DMS53 treated with DMSO at 0.1 percent for 48 hours (cell line): ENCODE measurements at regions not wholly inside any gene's neighbourhood (a gene's known extent, or its start where the extent isn't known, plus 50 kb on each side); places are given as distances from the start of the nearest gene placed in this dataset.

Source experiments
- DNase-seq: peaks from one replicate; lab custom pipeline; 2025; ENCODE audit not compliant: unreplicated experiment; lab: John Stamatoyannopoulos, UW

DNA sequence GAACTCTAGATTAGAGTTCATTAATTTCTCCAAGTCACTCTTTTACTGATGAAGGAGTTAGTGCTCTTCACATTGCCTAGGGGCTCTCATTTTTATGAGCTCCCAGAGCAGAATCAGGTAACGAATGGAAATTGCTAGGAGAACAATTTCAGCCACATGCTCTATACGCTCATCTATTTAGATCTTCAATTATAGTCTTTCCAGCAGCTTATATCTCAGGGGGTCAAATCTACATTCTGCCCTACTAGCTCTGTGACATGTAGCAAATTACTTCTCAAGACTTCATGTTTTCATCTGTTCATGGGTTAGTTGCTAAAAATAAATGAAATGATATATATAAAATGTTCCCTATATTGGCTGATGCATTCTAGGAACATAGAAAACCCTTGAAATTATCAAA, 183.6 kb downstream of the PLPP3 start:
- no peak for DNase-seq

DNA sequence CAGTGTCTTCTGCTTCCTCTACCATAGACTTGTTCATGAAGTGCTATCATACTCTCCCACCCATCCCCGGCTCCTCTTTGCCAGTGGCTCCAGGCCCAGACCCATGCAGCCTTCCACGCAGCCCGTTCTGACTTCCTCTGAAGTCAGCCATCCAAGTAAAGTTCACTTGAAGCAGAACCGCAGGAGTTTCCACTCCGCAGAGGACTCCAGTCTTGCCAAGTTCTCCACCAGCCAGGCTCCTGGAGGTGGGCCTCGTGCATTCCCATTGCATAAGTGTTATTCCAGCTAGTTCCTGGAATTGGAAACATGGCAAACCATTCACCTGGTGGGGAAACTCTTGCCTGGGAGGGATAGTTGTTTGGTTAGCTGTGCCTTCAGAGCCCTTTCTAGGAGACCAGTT, 185.1 kb downstream of the PLPP3 start:
- no peak for DNase-seq

DNA sequence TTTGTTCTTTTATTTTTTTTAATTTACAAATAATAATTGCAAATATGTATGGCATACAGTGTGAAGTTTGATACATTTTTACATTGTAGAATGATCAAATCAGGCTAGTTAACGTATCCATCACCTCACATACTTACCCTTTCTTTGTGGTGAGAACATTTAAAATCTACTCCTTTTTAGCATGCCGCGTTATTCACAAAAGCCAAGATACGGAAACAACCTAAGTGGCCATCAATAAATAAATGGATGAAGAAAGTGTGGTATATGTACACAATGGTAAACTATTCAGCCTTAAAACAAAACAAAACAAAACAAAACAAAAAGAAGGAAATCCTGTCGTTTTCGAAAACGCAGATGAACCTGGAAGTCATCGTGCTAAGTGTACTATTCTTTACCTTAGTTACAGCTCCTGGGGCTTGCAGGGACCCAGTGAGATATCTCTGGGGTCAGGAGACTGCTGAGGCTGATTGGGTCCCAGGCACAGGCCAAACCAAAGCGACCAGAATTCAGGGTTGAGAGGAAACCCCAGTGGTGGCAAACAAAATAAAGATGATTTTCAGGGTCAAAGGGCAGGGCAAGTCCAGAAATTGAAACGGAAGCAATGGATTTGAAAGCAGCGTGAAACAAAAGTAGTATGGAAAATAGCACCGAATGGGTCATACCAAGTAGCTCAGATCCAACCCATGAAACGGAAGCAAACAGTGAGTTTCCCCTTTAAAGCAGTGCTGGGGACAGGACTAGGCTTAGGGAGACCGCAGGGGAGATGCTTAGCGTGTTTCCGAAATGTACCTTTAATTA, 188.2 kb downstream of the PLPP3 start:
- no peak for DNase-seq

DNA sequence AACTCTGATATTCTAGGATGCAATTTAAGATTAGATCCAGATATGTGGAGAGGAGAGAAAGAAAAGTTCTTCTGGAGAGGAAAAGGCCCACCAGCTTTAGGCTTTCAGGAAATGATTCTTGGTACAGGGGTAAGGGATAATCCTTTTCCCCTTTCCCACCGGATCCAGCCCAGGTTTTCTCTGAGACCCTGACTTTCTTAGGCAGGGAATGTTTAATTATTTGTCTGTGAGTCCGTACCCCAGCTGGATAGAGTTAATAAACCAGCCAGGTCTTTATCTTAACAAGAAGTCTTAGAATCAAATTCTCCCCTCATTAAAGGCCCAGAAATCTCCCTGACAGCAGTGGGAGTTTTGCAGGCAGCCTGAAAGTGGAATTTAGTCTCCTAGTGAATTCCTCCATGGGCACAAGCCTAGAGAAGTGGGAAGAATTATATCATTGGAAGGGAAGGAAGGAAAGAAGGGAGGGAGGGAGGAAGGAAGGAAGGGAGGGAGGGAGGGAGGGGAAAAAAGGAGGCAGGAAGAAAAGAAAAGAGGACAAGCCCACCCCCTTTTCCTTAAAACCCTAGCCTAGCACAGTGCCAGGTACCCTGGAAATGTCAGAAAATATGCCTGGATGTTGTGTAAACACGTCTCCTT, 189.0 kb downstream of the PLPP3 start:
- no peak for DNase-seq

DNA sequence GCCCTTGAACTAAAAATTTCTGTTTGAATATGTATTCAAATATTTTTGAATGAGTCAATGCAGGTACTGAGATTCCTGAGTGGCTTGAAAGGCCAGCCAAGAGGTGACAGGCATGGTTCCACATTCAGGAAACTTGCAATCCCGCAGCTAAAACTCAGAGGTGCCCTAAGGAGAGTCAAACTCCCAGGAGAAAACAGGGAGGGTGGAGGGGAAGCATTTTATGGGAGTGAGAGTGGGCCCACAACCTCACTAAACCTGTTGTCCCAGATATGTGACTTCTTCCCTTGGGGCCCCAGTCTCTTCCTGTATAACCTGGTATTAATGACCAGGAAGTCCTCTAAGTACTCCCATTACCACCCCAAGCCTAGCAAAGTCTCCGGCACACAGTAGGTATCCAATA, 189.6 kb downstream of the PLPP3 start:
- DNase-seq: peak; percentile 34

DNA sequence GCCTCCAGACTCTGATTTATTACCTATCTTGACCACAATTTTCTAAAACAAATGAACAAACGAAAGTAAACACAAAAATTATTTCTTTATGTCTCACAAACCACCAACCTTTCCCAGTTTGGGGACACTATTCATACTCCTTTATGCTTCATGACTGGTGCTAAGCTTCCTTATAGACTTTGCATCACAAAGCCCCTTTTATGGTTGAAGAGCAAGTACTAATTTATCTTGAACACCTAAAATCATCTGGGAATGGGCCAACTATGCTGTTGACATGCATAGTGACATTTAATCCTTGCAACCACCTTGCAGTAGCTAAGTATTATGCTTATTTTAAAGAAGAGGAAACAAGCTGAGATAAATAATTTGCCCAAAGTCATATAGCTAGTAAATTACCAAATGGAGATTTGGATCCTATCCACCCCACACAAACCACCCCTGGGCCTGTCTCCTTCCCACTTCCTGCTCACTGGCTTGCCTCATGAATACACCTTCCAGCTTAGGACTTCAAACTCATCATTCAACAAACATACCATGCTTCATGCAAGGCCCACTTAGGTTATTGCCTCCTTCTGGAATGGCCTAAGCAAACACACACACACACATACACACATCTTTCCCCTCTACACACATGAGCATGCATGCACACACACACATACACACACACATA, 192.2 kb downstream of the PLPP3 start:
- DNase-seq: no peak

DNA sequence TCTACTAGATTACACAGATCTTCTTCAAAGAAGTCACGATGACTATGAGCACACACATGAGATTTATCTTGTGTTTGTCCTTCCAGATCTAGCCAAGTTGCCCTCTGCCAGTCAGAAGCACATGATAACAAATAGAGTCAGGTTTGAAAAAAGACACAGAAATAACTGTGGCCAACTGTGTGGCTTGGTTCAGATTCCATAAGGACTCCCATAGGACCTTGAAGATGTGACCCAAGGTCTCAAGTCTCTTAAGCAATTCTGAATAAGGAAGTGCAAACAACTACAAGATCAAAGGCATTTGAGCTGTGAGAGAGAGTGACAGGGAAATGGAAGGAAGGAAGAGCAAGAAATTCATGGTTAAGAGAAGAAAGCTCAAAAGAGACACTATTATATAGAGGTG, 194.0 kb downstream of the PLPP3 start:
- no peak for DNase-seq

DNA sequence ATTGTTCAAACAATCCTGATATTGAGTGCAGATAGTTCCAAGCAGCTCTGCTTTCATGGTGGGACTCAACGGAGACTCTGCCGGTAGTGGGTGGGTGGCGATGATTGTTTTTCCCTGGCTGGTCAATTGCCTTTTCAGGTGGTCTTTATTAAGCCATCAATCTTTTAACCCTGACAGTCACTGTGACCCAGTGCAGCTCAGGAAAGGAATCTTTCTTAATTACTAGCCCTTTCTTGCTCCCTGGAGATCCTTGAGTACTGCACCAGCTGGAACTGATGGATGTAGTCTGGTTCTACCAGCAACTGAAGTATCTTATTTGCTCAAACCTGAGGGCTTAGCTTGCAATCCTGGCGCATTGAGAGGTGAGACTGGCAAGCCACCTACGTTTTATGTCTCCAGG, 196.4 kb downstream of the PLPP3 start:
- DNase-seq: no peak

DNA sequence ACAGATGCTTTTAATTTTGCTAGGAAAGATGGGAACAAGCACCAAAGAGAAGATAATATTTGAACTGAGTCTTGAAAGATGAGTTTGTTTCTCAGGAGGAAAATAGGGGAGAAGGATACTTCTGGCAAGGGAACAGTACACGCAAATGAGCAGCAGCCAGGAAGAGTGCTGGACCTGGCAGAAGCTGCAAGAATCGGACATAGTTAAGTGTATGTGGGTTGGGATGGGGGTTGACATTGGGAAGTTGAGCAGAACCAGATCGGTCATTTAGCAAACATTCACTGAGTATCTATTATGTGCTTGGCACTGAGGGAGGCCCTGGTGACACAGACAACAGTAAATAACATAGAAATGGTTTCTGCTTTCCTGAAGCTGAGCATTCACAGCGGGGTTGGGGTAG, 198.8 kb downstream of the PLPP3 start:
- no peak for DNase-seq

DNA sequence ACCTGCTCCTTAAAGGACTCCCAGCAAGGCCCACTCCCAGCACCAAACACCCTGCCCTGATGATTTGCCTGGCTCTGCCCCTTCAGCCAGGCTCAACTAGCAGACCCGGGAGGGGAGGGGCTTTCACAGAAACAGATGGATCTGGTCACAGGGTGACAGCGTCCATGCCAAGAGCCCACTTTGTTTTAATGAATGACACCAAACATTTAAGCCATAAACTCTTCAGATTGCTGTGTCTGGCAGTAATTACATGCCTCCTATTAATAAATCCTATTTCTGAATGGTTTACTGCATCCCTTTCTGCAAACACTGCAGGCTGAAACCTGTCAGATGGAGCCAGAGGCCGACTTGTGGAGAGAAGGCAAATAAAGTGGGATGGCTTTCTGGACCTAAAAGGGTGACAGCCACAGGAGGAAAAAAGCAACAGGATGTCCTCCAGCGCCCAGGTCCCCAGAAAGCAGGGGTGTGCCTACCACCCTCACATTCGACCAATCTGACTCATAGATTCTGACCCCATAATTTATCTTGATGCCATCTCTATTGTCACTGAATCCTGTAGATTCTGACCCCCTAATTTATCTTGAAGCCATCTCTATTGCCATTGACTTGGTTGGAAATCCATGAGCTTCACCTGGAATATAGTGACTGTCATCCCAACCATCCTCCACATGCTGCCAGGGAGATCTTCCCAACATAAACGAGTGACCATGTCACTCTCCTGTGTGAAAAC, 200.9 kb downstream of the PLPP3 start:
- DNase-seq: no peak

DNA sequence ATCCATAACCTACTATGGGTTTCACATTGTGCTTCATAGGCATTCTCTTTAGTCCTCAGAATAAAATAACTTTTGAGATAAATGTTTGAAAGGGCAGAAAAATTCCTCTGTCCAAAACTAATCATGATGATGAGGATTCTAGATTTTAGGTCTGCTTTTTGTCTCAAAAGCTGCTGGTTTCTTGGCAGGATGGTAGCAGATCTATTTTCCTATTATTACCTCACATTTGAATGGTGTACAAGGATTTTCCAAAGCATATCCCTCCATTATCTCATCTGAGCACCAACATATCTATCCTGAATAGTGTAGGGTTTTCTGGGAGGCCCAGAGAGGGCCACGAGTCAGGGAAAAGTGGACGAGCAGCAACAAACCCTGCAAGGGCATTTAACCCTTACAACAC, 201.9 kb downstream of the PLPP3 start:
- DNase-seq: no peak

DNA sequence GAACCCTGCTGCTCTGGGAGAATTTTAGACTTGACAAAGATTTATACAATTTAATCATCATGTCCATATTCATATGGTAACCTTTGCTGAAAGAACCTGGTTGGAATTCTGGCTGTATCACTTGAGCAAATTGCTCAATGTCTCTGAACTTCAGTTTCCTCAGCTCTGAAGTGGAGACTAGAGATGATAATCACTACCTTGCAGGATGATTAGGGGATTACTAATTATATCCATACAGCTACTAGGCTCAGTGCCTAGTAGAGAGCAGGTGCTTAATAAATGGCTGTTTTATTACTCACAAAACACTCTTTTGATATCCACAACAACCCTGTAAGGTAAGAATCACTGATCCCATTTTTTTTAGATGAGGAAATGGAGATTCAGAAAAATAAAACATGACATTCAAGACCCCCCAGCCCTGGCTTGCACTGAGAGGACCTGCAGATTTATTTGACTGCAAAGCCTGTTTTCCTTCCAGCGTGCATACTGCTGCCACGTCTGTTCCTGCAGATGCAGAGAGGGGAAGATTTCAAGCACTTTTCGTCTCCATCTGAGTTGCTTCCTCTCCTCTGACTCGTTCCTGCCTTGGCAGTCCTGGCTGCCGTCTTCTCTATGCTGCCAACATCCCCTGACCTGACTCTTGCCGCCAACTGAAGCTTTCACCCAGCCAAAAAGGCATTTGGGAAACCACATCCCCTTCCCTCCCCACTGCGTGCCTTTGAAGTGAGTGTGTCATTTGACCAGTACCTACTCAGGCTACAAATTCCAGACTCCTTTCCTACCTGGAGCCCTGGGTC, 203.0 kb downstream of the PLPP3 start:
- no peak for DNase-seq

DNA sequence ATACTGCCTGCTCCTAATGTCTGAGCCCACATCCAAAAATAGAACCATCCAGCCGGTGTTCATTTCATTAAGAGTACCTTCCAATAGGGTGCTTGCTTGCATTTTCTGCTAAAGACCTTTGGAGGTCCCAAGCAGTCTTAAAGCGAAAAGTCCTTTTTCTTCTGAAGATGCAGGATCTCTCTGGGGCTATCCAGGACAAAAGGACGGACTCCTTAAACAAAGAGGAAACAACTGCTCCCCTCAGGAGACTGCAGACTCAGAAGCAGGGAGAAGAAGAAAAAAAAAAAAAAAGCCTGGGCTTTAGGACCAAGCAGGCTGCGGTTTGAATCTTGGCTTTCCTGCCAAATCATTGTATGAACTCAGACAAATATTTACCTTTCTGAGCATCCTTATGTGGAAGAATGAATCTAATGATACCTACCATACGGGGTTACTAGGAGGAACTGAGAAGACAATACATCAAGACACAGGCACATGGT, 204.0 kb downstream of the PLPP3 start:
- peak; percentile 81 for DNase-seq

DNA sequence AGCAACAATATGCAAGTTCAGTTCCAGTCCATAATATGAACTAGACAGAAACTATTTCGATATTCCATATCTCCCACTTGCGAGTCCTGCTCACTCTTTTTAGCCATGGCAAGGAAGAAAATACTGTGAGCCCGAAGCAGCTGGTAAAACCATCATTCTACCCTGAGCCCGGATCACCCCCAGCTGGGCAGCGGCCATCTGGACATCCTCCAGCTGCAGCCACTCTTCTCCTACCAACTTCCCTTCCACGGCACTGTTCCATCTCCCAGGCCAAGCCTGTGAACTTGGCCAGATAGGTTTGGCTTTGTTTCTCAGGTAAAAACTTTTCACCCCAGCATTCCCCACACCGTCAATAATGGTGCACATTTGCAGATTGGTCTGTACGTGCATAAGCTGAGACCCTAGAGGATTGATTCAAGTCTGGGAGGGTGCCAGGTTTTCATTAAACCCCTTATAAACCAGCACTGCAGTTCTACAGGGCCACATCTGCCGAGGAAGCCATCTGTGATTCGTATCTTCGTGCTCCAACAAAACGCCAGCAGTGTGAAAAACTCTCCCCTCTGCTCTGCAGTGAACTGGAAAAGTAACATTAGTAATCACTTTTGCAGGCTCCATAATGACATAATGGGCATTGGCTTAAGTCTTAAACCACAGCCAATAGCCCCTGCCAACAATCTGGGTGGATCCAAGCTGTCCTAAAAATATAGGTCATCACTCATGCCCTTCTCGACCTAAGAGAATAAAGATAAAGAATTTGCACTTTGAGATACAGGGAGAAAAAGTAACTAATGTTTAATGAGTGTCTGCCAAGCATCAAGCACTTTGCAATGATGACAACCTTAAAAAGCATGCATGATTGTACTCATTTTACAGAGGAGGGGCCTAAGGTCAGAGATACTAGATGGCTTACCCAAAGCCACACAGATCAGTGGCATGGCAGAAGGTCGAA, 205.1 kb downstream of the PLPP3 start:
- DNase-seq: no peak

DNA sequence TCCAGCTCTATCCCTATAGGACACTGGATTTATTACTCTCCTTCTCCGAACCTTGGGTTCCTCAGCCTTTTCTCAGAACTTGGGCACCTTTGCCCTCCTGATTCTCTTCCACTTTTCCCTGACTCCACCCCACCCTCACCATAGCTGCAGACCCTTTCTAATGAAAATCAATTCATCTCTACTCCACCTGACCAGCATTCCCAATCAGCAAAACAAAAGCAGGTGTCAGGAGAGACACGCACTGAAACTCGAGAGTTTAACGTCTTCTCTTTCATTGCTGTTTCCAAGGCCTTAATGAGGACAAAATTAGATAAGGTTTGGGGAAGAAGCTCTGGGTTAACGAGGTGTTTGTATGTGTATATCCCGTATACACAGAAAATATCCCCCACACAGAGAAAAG, 208.8 kb downstream of the PLPP3 start:
- DNase-seq: no peak

DNA sequence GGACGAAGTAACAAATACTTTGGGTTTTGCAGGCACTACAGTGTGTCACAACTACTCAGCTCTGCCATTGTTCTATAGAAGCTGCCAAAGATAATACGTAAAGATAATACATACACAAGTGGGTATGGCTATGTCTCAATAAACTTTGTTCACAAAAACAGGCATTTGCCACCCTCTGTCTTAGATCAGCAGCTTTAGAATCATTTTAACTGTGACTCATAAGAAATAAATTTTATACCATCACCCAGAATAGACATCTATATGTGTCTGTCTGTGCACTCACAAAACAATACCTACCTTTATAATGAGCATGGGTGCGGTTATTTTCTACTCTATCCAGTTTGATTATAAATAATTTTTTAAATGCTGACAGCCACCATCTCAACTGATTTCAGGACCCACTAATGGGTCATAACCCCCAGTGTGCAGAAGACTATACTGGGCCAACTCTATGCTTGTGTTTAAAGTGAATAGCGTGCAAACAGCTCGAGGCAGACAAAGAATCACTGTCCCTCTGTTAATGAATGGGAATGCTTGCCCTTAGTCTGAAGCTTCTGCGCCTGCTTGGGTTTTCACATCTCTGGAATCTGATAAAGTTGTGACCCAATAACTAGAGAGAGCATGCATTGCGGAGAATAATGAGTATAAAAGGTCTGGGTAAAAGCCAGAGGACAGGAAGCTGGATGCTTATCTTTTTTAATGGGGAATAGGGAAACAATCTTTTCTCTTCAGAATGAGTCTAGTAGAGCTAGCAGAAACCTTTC, 216.2 kb downstream of the PLPP3 start:
- no peak for DNase-seq

DNA sequence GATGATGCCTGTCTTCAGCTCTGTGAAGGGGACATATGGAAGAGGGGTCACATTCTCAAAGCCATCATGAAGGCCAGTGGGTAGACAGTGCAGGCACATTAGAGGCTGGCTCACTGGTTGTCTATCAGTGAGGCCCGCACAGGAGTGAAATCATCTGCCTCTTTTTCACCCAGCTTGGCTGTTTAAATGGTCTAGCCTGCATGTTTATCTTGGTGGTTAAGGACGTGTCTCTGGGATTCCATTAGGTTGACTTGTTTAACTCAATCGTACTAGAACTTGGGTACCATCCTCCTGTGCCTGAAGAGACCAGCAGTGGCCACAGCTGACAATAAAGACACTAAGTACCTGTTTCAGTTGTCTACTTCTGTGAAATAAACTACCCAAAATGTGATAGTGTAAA, 219.3 kb downstream of the PLPP3 start:
- DNase-seq: no peak

DNA sequence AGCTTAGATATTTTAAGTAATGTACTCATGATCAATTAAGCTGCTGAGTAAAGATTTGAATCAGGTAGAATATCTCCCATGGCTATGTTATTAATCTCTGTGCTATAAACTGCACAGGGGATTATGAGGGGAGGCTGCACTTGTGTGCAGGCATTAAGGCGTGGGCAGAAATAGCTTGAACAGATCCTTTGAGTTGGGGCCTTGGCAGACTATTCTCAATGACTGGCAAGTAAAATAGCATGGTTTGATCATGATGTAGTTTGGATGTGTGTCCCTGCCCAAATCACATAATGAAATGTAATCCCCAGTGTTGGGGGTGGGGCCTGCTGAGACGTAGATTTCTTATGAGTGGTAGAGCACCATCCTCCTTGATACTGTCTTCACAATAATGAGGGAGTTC, 220.3 kb downstream of the PLPP3 start:
- DNase-seq: no peak
